Neuronal stem cell (in vitro differentiated cells): ENCODE measurements at regions not wholly inside any gene's neighbourhood (a gene's known extent, or its start where the extent isn't known, plus 50 kb on each side); places are given as distances from the start of the nearest gene placed in this dataset.

Experiments used
- DNase-seq: peaks from one replicate; pipeline ENCODE4 v3.0.0-alpha.2; 2013; ENCODE audit warnings: low spot score
- H2AFZ ChIP-seq: one replicate; pipeline ENCODE4 v1.6.1; 2013; ENCODE audit warnings: mild to moderate bottlenecking, low read length, inconsistent platforms
- H2AK5ac ChIP-seq: 2 replicates; pipeline ENCODE4 v1.6.1; 2013; ENCODE audit warnings: low read depth, mild to moderate bottlenecking, inconsistent platforms, low read length, moderate library complexity, mixed read lengths
- H2BK120ac ChIP-seq: 2 replicates; pipeline ENCODE4 v1.6.1; 2013; ENCODE audit warnings: low read depth, mild to moderate bottlenecking, inconsistent platforms, low read length, moderate library complexity, mixed read lengths
- H2BK12ac ChIP-seq: one replicate; pipeline ENCODE4 v1.6.1; 2013; ENCODE audit warnings: low read length, inconsistent platforms
- H2BK15ac ChIP-seq: 2 replicates; pipeline ENCODE4 v1.6.1; 2013; ENCODE audit warnings: mild to moderate bottlenecking, low read length, inconsistent platforms, mixed read lengths
- H2BK5ac ChIP-seq: one replicate; pipeline ENCODE4 v1.6.1; 2013; ENCODE audit warnings: inconsistent platforms, mild to moderate bottlenecking, low read length, moderate library complexity
- H3K14ac ChIP-seq: one replicate; pipeline ENCODE4 v1.6.1; 2013; ENCODE audit warnings: low read length, inconsistent platforms
- H3K18ac ChIP-seq: 2 replicates; pipeline ENCODE4 v1.6.1; 2013; ENCODE audit warnings: low read length, inconsistent platforms
- H3K23ac ChIP-seq: 2 replicates; pipeline ENCODE4 v1.6.1; 2013; ENCODE audit warnings: low read depth, mild to moderate bottlenecking, mixed read lengths, low read length, inconsistent platforms; ENCODE audit not compliant: poor library complexity
- H3K27ac ChIP-seq: replicated peaks from 3 replicates; pipeline ENCODE4 v1.5.1; 2013; ENCODE audit warnings: low read length, inconsistent platforms
- H3K27me3 ChIP-seq, 3 experiments: 2 replicates each; pipeline ENCODE4 v1.6.1; 2013; ENCODE audit warnings: low read length in 3 of 3, mild to moderate bottlenecking in 2 of 3, inconsistent platforms in 1 of 3, low read depth in 1 of 3, mixed read lengths in 1 of 3, moderate library complexity in 1 of 3; ENCODE audit not compliant: control insufficient read depth in 3 of 3, insufficient read depth in 3 of 3
- H3K36me3 ChIP-seq, 2 donors: replicated peaks in 1 of 2; 2 replicates each; pipeline ENCODE4 v1.6.1; 2013; ENCODE audit warnings: low read length in 2 of 2; ENCODE audit not compliant: control insufficient read depth in 2 of 2, insufficient read depth in 2 of 2
- H3K4ac ChIP-seq: 2 replicates; pipeline ENCODE4 v1.6.1; 2013; ENCODE audit warnings: inconsistent platforms, mild to moderate bottlenecking, low read length, moderate library complexity
- H3K4me1 ChIP-seq, 2 donors: 1 replicate in 1 of 2; 2 replicates in 1 of 2; pipeline ENCODE4 v1.6.1; 2013; ENCODE audit warnings: low read length in 2 of 2, low read depth in 1 of 2; ENCODE audit not compliant: control insufficient read depth in 2 of 2, insufficient read depth in 1 of 2
- H3K4me2 ChIP-seq: one replicate; pipeline ENCODE4 v1.6.1; 2013; ENCODE audit warnings: mild to moderate bottlenecking, low read length, inconsistent platforms; ENCODE audit not compliant: insufficient read depth, poor library complexity, severe bottlenecking
- H3K4me3 ChIP-seq, 2 donors: 2 replicates each; pipeline ENCODE4 v1.5.1; 2013; ENCODE audit warnings: low read length in 2 of 2, mild to moderate bottlenecking in 2 of 2, inconsistent platforms in 1 of 2, moderate library complexity in 1 of 2
- H3K79me1 ChIP-seq: one replicate; pipeline ENCODE4 v1.6.1; 2013; ENCODE audit warnings: low read depth, mild to moderate bottlenecking, inconsistent platforms, low read length, moderate library complexity
- H3K9ac ChIP-seq: one replicate; pipeline ENCODE4 v1.6.1; 2013; ENCODE audit warnings: mild to moderate bottlenecking, low read depth, low read length, inconsistent platforms; ENCODE audit not compliant: poor library complexity
- H3K9me3 ChIP-seq, 2 donors: replicated peaks in 1 of 2; 2 replicates each; pipeline versions ENCODE3 to v1.6.1; 2013; ENCODE audit warnings: low read length in 2 of 2, mild to moderate bottlenecking in 2 of 2, inconsistent platforms in 1 of 2, low read depth in 1 of 2, mixed read lengths in 1 of 2, moderate library complexity in 1 of 2; ENCODE audit not compliant: control insufficient read depth in 2 of 2, insufficient read depth in 1 of 2
- H4K8ac ChIP-seq: one replicate; pipeline ENCODE4 v1.6.1; 2013; ENCODE audit warnings: low read depth, mild to moderate bottlenecking, inconsistent platforms, low read length, moderate library complexity
- H4K91ac ChIP-seq: one replicate; pipeline ENCODE4 v1.6.1; 2013; ENCODE audit warnings: low read length, low read depth, mild to moderate bottlenecking, inconsistent platforms; ENCODE audit not compliant: poor library complexity
- WGBS, 2 donors: extraction: QIAGEN DNeasy Blood & Tissue Kit; methylation state at CpG; one replicate each; pipeline ENCODE4 v1.1.7; 2013; ENCODE audit warnings: missing lambda C conversion rate in 2 of 2, mixed read lengths in 1 of 2; ENCODE audit not compliant: insufficient read length in 2 of 2, insufficient replicate concordance in 1 of 2; ENCODE audit errors: extremely low coverage in 2 of 2; 5-methylcytosine and 5-hydroxymethylcytosine counted together

GRCh38 chr9:115694014-115694413, 459.6 kb upstream of the PAPPA start:
- H2BK12ac ChIP-seq: no peak overlapping the region
- H3K27me3 ChIP-seq: no peaks in the 10 kb centered on the region
- H4K91ac ChIP-seq: no peak overlapping the region
- no peak overlapping the region for H4K8ac ChIP-seq
- peak; percentile 8 for DNase-seq
- no peak overlapping the region for H2BK15ac ChIP-seq
- H3K79me1 ChIP-seq: no peaks in the 10 kb centered on the region
- H3K4me2 ChIP-seq: no peak overlapping the region
- no CpG with 5 or more reads among the region's 2 CpGs for WGBS, 2 donors
- no peak overlapping the region for H3K27ac ChIP-seq
- no peak overlapping the region for H2AK5ac ChIP-seq
- H3K4me3 ChIP-seq: no peak overlapping the region
- H3K18ac ChIP-seq: no peak overlapping the region
- no peaks in the 10 kb centered on the region for H3K9me3 ChIP-seq
- H2BK120ac ChIP-seq: no peak overlapping the region
- no peak overlapping the region for H2BK5ac ChIP-seq
- no peak overlapping the region for H2AFZ ChIP-seq
- no peaks in the 10 kb centered on the region for H3K36me3 ChIP-seq
- H3K23ac ChIP-seq: no peak overlapping the region
- H3K4me1 ChIP-seq: peaks cover 0 to 2% of the 10 kb centered on the region in 2 donors
- no peak overlapping the region for H3K14ac ChIP-seq
- no peak overlapping the region for H3K9ac ChIP-seq
- no peak overlapping the region for H3K4ac ChIP-seq

GRCh38 chr9:115694991-115695390, 458.6 kb upstream of the PAPPA start:
- Histone ChIP-seq H4K8ac (no peak overlapping the region), H3K36me3 (no peaks in the 10 kb centered on the region), H4K91ac (no peak overlapping the region), H3K9me3 (no peaks in the 10 kb centered on the region), H3K4me1 (peaks cover 0 to 2% of the 10 kb centered on the region in 2 donors), H2AK5ac (no peak overlapping the region), H3K4ac (no peak overlapping the region), H2BK120ac (no peak overlapping the region), H3K79me1 (no peaks in the 10 kb centered on the region), H3K27ac (no peak overlapping the region), H3K27me3 (no peaks in the 10 kb centered on the region), H3K9ac (no peak overlapping the region), H3K18ac (no peak overlapping the region), H2BK15ac (no peak overlapping the region), H3K14ac (no peak overlapping the region), H3K4me2 (no peak overlapping the region), H3K23ac (no peak overlapping the region), H2AFZ (no peak overlapping the region), H2BK12ac (no peak overlapping the region), H2BK5ac (no peak overlapping the region), H3K4me3 (no peak overlapping the region)
- DNase-seq: no peak

GRCh38 chr9:115712981-115713380, 440.6 kb upstream of the PAPPA start:
- Histone ChIP-seq H3K79me1 (no peaks in the 10 kb centered on the region), H2BK5ac (no peak overlapping the region), H3K27me3 (no peaks in the 10 kb centered on the region), H4K91ac (no peak overlapping the region), H3K4me1 (no peaks in the 10 kb centered on the region), H3K36me3 (no peaks in the 10 kb centered on the region), H2AK5ac (no peak overlapping the region), H2BK15ac (no peak overlapping the region), H3K4me2 (no peak overlapping the region), H3K27ac (no peak overlapping the region), H2BK120ac (no peak overlapping the region), H2BK12ac (no peak overlapping the region), H3K18ac (no peak overlapping the region), H3K23ac (no peak overlapping the region), H3K4me3 (no peak overlapping the region), H4K8ac (no peak overlapping the region), H3K4ac (no peak overlapping the region), H3K14ac (no peak overlapping the region), H3K9ac (no peak overlapping the region), H3K9me3 (no peaks in the 10 kb centered on the region), H2AFZ (no peak overlapping the region)
- DNase-seq: no peak
- no CpG with 5 or more reads among the region's 2 CpGs for WGBS, 2 donors

- no peaks in the 10 kb centered on the region for H3K9me3 ChIP-seq
- no peak overlapping the region for H3K4me3 ChIP-seq
- no peak overlapping the region for H3K9ac ChIP-seq
- no peak overlapping the region for H2BK5ac ChIP-seq
- DNase-seq: no peak
- no peak overlapping the region for H2AFZ ChIP-seq
- no peak overlapping the region for H4K8ac ChIP-seq
- no peak overlapping the region for H2BK12ac ChIP-seq
- no peak overlapping the region for H2BK15ac ChIP-seq
- no peak overlapping the region for H3K4ac ChIP-seq
- H3K23ac ChIP-seq: no peak overlapping the region
- no peak overlapping the region for H3K4me2 ChIP-seq
- no peak overlapping the region for H4K91ac ChIP-seq
- H3K79me1 ChIP-seq: no peaks in the 10 kb centered on the region
- H3K27me3 ChIP-seq: no peaks in the 10 kb centered on the region
- no peak overlapping the region for H3K14ac ChIP-seq
- H3K27ac ChIP-seq: no peak overlapping the region
- WGBS, 2 donors: no CpG with 5 or more reads among the region's 2 CpGs
- H3K4me1 ChIP-seq: no peaks in the 10 kb centered on the region
- H3K36me3 ChIP-seq: no peaks in the 10 kb centered on the region
- H2AK5ac ChIP-seq: no peak overlapping the region
- no peak overlapping the region for H3K18ac ChIP-seq
- no peak overlapping the region for H2BK120ac ChIP-seq
These were observed 437.9 kb upstream of the PAPPA start for GRCh38 chr9:115715666-115716065.
